GM12878 (cell line): ENCODE measurements at regions not wholly inside any gene's neighbourhood (a gene's known extent, or its start where the extent isn't known, plus 50 kb on each side); places are given as distances from the start of the nearest gene placed in this dataset.

ENCODE experiments used
- ATAC-seq: fragments of 200-7000 bp; cut with Tn5 transposase; 3 replicates; pipeline ENCODE4 v1.9.1; 2020; ENCODE audit warnings: mild to moderate bottlenecking, moderate library complexity
- BruUV-seq: library from RNA; stranded (reverse); fragments of 400-500 nt; replicated peaks from 2 replicates; lab custom pipeline; 2021; lab: Mats Ljungman, UMichigan
- CTCF ChIA-PET: fragments of 300-600 bp; sonication (Branson Sonifier 250); formaldehyde crosslinking; extraction: SDS; loops from one replicate; lab custom pipeline; 2021; ENCODE audit warnings: inconsistent platforms; lab: Yijun Ruan, JAX
- POLR2A ChIA-PET: fragments of 350-600 bp; formaldehyde crosslinking; extraction: SDS; loops from one replicate; lab custom pipeline; 2021; ENCODE audit warnings: inconsistent platforms; lab: Charles Lee
- RAD21 ChIA-PET: fragments of 300-600 bp; sonication (Branson Sonifier 250); formaldehyde crosslinking; loops from one replicate; lab custom pipeline; 2023; ENCODE audit warnings: antibody characterized with exemption; ENCODE audit not compliant: unreplicated experiment; lab: Charles Lee
- SMC1A ChIA-PET: fragments of 300-600 bp; sonication (Branson Sonifier 250); formaldehyde crosslinking; loops from one replicate; lab custom pipeline; 2023; ENCODE audit not compliant: unreplicated experiment, uncharacterized antibody; lab: Charles Lee
- DNase-seq: peaks from one replicate; pipeline ENCODE4 v3.0.0-alpha.2; 2011; ENCODE audit warnings: low read depth, low spot score
- FAIRE-seq: peaks from 3 replicates; lab custom pipeline; 2011; peaks lifted over from hg19 to GRCh38; lab: Jason Lieb, UNC
- H2AFZ ChIP-seq: 2 replicates; pipeline ENCODE4 v1.6.0; 2011; ENCODE audit warnings: low read depth, low read length, control low read depth; ENCODE audit not compliant: control insufficient read depth
- H3K27ac ChIP-seq: 2 replicates; pipeline ENCODE4 v1.5.1; 2011; ENCODE audit warnings: control low read depth; ENCODE audit not compliant: control insufficient read depth, insufficient read depth
- H3K27me3 ChIP-seq, 2 experiments: replicated peaks in 1 of 2; 2 replicates each; pipeline versions ENCODE4 v1.6.0 to v1.6.1; 2011; ENCODE audit warnings: low read length in 1 of 2; ENCODE audit not compliant: control insufficient read depth in 2 of 2, insufficient read depth in 2 of 2
- H3K36me3 ChIP-seq, 2 experiments: 2 replicates each; pipeline ENCODE4 v1.5.1; 2011; ENCODE audit warnings: low read length in 1 of 2; ENCODE audit not compliant: control insufficient read depth in 2 of 2, insufficient read depth in 2 of 2
- H3K4me1 ChIP-seq: 2 replicates; pipeline ENCODE4 v1.6.1; 2011; ENCODE audit warnings: mild to moderate bottlenecking, low read length, moderate library complexity, mixed read lengths; ENCODE audit not compliant: control insufficient read depth, insufficient read depth
- H3K4me2 ChIP-seq: 2 replicates; pipeline ENCODE4 v1.6.0; 2011; ENCODE audit warnings: control low read depth; ENCODE audit not compliant: control insufficient read depth, insufficient read depth
- H3K4me3 ChIP-seq: fragments of 200-600 bp; sonication (generic); 2 replicates; pipeline ENCODE4 v1.5.1; 2016
- H3K79me2 ChIP-seq: 2 replicates; pipeline ENCODE4 v1.6.0; 2011; ENCODE audit warnings: low read length; ENCODE audit not compliant: control insufficient read depth, insufficient read depth
- H3K9ac ChIP-seq: 2 replicates; pipeline ENCODE4 v1.8.0; 2011; ENCODE audit warnings: low read length, control low read depth, mixed read lengths; ENCODE audit not compliant: control insufficient read depth, insufficient read depth
- H3K9me3 ChIP-seq: replicated peaks from 3 replicates; pipeline ENCODE4 v1.5.1; 2011; ENCODE audit warnings: mild to moderate bottlenecking, low read length; ENCODE audit not compliant: control insufficient read depth, insufficient read depth
- H4K20me1 ChIP-seq: 2 replicates; pipeline ENCODE4 v1.6.0; 2011; ENCODE audit not compliant: control insufficient read depth, insufficient read depth
- FOS ChIP-seq: IDR thresholded peaks from 3 replicates; pipeline ENCODE4 v1.6.1; 2011; ENCODE audit warnings: borderline replicate concordance; ENCODE audit not compliant: insufficient read length; ENCODE audit errors: extremely low read depth
- in situ Hi-C: fragments of 300-500 bp; cut with MboI; formaldehyde crosslinking; loops from 9 replicates; pipeline ENCODE4 v1.14.3; 2018; ENCODE audit warnings: mixed read lengths
- intact Hi-C: fragments of 100-400 bp; cut with micrococcal nuclease; formaldehyde crosslinking; loops from one replicate; pipeline ENCODE4 v1.14.2; 2022; ENCODE audit not compliant: unreplicated experiment
- TF ChIP-seq, protein P1 (sequence below): fragments of 450-650 bp; IDR thresholded peaks from 2 replicates; pipeline ENCODE4 v1.6.1; 2017; ENCODE audit warnings: mild to moderate bottlenecking, moderate library complexity
- TF ChIP-seq, protein P2 (sequence below): fragments of 150-350 bp; IDR thresholded peaks from 2 replicates; pipeline ENCODE4 v1.6.1; 2016; ENCODE audit warnings: low read depth, low read length

GRCh38 chr5:68403301-68403700, 187.7 kb downstream of the PIK3R1 start (continued):
- TF ChIP-seq, protein P1, sequence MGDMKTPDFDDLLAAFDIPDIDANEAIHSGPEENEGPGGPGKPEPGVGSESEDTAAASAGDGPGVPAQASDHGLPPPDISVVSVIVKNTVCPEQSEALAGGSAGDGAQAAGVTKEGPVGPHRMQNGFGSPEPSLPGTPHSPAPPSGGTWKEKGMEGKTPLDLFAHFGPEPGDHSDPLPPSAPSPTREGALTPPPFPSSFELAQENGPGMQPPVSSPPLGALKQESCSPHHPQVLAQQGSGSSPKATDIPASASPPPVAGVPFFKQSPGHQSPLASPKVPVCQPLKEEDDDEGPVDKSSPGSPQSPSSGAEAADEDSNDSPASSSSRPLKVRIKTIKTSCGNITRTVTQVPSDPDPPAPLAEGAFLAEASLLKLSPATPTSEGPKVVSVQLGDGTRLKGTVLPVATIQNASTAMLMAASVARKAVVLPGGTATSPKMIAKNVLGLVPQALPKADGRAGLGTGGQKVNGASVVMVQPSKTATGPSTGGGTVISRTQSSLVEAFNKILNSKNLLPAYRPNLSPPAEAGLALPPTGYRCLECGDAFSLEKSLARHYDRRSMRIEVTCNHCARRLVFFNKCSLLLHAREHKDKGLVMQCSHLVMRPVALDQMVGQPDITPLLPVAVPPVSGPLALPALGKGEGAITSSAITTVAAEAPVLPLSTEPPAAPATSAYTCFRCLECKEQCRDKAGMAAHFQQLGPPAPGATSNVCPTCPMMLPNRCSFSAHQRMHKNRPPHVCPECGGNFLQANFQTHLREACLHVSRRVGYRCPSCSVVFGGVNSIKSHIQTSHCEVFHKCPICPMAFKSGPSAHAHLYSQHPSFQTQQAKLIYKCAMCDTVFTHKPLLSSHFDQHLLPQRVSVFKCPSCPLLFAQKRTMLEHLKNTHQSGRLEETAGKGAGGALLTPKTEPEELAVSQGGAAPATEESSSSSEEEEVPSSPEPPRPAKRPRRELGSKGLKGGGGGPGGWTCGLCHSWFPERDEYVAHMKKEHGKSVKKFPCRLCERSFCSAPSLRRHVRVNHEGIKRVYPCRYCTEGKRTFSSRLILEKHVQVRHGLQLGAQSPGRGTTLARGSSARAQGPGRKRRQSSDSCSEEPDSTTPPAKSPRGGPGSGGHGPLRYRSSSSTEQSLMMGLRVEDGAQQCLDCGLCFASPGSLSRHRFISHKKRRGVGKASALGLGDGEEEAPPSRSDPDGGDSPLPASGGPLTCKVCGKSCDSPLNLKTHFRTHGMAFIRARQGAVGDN = no peak
- TF ChIP-seq, protein P2, sequence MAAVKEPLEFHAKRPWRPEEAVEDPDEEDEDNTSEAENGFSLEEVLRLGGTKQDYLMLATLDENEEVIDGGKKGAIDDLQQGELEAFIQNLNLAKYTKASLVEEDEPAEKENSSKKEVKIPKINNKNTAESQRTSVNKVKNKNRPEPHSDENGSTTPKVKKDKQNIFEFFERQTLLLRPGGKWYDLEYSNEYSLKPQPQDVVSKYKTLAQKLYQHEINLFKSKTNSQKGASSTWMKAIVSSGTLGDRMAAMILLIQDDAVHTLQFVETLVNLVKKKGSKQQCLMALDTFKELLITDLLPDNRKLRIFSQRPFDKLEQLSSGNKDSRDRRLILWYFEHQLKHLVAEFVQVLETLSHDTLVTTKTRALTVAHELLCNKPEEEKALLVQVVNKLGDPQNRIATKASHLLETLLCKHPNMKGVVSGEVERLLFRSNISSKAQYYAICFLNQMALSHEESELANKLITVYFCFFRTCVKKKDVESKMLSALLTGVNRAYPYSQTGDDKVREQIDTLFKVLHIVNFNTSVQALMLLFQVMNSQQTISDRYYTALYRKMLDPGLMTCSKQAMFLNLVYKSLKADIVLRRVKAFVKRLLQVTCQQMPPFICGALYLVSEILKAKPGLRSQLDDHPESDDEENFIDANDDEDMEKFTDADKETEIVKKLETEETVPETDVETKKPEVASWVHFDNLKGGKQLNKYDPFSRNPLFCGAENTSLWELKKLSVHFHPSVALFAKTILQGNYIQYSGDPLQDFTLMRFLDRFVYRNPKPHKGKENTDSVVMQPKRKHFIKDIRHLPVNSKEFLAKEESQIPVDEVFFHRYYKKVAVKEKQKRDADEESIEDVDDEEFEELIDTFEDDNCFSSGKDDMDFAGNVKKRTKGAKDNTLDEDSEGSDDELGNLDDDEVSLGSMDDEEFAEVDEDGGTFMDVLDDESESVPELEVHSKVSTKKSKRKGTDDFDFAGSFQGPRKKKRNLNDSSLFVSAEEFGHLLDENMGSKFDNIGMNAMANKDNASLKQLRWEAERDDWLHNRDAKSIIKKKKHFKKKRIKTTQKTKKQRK = no peak

- no peak for TF ChIP-seq FOS
- Histone ChIP-seq H3K4me3 (no peak overlapping the region), H3K27me3 (no peaks in the 10 kb centered on the region), H4K20me1 (no peaks in the 10 kb centered on the region), H3K79me2 (no peaks in the 10 kb centered on the region), H3K9me3 (peaks cover 2% of the 10 kb centered on the region; the same call in 2 of the 3 replicates), H3K4me2 (no peak overlapping the region), H3K36me3 (no peaks in the 10 kb centered on the region), H3K4me1 (peaks cover 5% of the 10 kb centered on the region), H3K27ac (no peak overlapping the region), H3K9ac (no peak overlapping the region), H2AFZ (no peak overlapping the region)
- ATAC-seq = no peak
- BruUV-seq = no TSS peak
- in situ Hi-C loops = no loop called here
- no peak for DNase-seq
- no peak for FAIRE-seq
- ChIA-PET CTCF (interaction anchor here (0.8 to 3.8 kb wide), 7 partner anchors 10 to 118 kb away, joined by 3 to 16 read pairs (median 3); no protein-coding TSS in a partner anchor), SMC1A (interaction anchor here (0.7 to 3.6 kb wide), 14 partner anchors 9 to 117 kb away, joined by 3 to 17 read pairs (median 4); no protein-coding TSS in a partner anchor), RAD21 (interaction anchor here (1.0 to 3.8 kb wide), 6 partner anchors 27 to 117 kb away, joined by 3 to 32 read pairs (median 10); no protein-coding TSS in a partner anchor), POLR2A (interaction anchor here (0.6 to 1.3 kb wide), 5 partner anchors 15 to 1371 kb away, joined by 3 to 8 read pairs (median 3); no protein-coding TSS in a partner anchor)
- intact Hi-C loops = no loop called here
These were observed 188.7 kb downstream of the PIK3R1 start for GRCh38 chr5:68404246-68404645.
